Pons (tissue), 1 donor: ENCODE measurements at regions not wholly inside any gene's neighbourhood (a gene's known extent, or its start where the extent isn't known, plus 50 kb on each side); places are given as distances from the start of the nearest gene placed in this dataset.

Experiments used
- DNase-seq: peaks from one replicate; pipeline ENCODE4 v3.0.0-alpha.2; 2016; ENCODE audit warnings: low spot score

GRCh38 chr6:23418095-23418494 lies 707.9 kb upstream of the NRSN1 start:
- no peak for DNase-seq

- DNase-seq = no peak
These were observed 707.0 kb upstream of the NRSN1 start for GRCh38 chr6:23419046-23419445.

GRCh38 chr6:23420659-23421350 lies 705.2 kb upstream of the NRSN1 start:
- DNase-seq = no peak

GRCh38 chr6:23424584-23424983 lies 701.4 kb upstream of the NRSN1 start:
- no peak for DNase-seq

GRCh38 chr6:23435126-23435525 lies 690.9 kb upstream of the NRSN1 start:
- no peak for DNase-seq

- DNase-seq = no peak
These were observed 690.2 kb upstream of the NRSN1 start for GRCh38 chr6:23435798-23436197.

- DNase-seq = no peak
These were observed 684.1 kb upstream of the NRSN1 start for GRCh38 chr6:23441808-23442461.

- no peak for DNase-seq
These were observed 680.8 kb upstream of the NRSN1 start for GRCh38 chr6:23445157-23445710.

GRCh38 chr6:23446469-23446967 lies 679.5 kb upstream of the NRSN1 start:
- DNase-seq = peak; percentile 78

- no peak for DNase-seq
These were observed 678.3 kb upstream of the NRSN1 start for GRCh38 chr6:23447731-23448130.

- no peak for DNase-seq
These were observed 677.7 kb upstream of the NRSN1 start for GRCh38 chr6:23448281-23448680.

GRCh38 chr6:23454080-23454976 lies 671.7 kb upstream of the NRSN1 start:
- no peak for DNase-seq

GRCh38 chr6:23455754-23456153 lies 670.3 kb upstream of the NRSN1 start:
- no peak for DNase-seq

- no peak for DNase-seq
These were observed 669.6 kb upstream of the NRSN1 start for GRCh38 chr6:23456396-23456795.

- no peak for DNase-seq
These were observed 668.7 kb upstream of the NRSN1 start for GRCh38 chr6:23457321-23457720.

- no peak for DNase-seq
These were observed 660.1 kb upstream of the NRSN1 start for GRCh38 chr6:23465912-23466311.

- DNase-seq = no peak
These were observed 648.4 kb upstream of the NRSN1 start for GRCh38 chr6:23477586-23477985.

- no peak for DNase-seq
These were observed 647.7 kb upstream of the NRSN1 start for GRCh38 chr6:23478312-23478711.

- DNase-seq = no peak
These were observed 642.1 kb upstream of the NRSN1 start for GRCh38 chr6:23483896-23484295.

- DNase-seq = no peak
These were observed 631.6 kb upstream of the NRSN1 start for GRCh38 chr6:23494367-23494766.

- DNase-seq = no peak
These were observed 628.0 kb upstream of the NRSN1 start for GRCh38 chr6:23498013-23498412.

GRCh38 chr6:23499549-23499948 lies 626.5 kb upstream of the NRSN1 start:
- no peak for DNase-seq
